EL (cell line): ENCODE measurements at regions not wholly inside any gene's neighbourhood (a gene's known extent, or its start where the extent isn't known, plus 50 kb on each side); places are given as distances from the start of the nearest gene placed in this dataset.
"Not testable (repeated sequence)": the region's sequence is repeated elsewhere in the genome, so short reads cannot be mapped to it uniquely, and the experiment has no call there.

Experiments used
- DNase-seq: peaks from one replicate; pipeline ENCODE4 v3.0.0-alpha.2; 2016

- no peak for DNase-seq
Observed at GRCh38 chr1:66462313-66462712, 71.6 kb upstream of the SGIP1 start.

GRCh38 chr1:66464351-66464750 lies 69.6 kb upstream of the SGIP1 start:
- no peak for DNase-seq

- peak; percentile 96 for DNase-seq
Observed at GRCh38 chr1:66464802-66465201, 69.2 kb upstream of the SGIP1 start.

- DNase-seq = peak; percentile 80
Observed at GRCh38 chr1:66466695-66467094, 67.3 kb upstream of the SGIP1 start.

- DNase-seq = no peak
Observed at GRCh38 chr1:66468722-66469121, 65.2 kb upstream of the SGIP1 start.

- DNase-seq = no peak
Observed at GRCh38 chr1:66475940-66476339, 58.0 kb upstream of the SGIP1 start.

GRCh38 chr1:66476774-66477173 lies 57.2 kb upstream of the SGIP1 start:
- DNase-seq = peak; percentile 57

- DNase-seq = peak; percentile 87
Observed at GRCh38 chr1:66478116-66478515, 55.8 kb upstream of the SGIP1 start.

GRCh38 chr1:66480162-66480561 lies 53.8 kb upstream of the SGIP1 start:
- DNase-seq = no peak

- DNase-seq = not testable (repeated sequence)
Observed at GRCh38 chr1:66481215-66481614, 52.7 kb upstream of the SGIP1 start.
